ENCODE measurements at regions not wholly inside any gene's neighbourhood (a gene's known extent, or its start where the extent isn't known, plus 50 kb on each side); places are given as distances from the start of the nearest gene placed in this dataset.

GRCh38 chr11:97893612-97894011 is 1127.1 kb upstream of the CNTN5 start:
- Histone ChIP-seq H3K27me3 (replicated peaks; ENCODE audit: insufficient read depth, low read depth, low read length, poor library complexity) (no peaks in the 10 kb centered on the region), H3K9me3 (ENCODE audit: low read depth, low read length, poor library complexity, severe bottlenecking) (peaks cover 6% of the 10 kb centered on the region), H3K36me3 (ENCODE audit: insufficient read depth, low read length, poor library complexity, severe bottlenecking) (no peaks in the 10 kb centered on the region), H3K27ac (ENCODE audit: low read depth, low read length, poor library complexity, severe bottlenecking) (no peak overlapping the region), H3K4me3 (ENCODE audit: low read depth, low read length, poor library complexity, severe bottlenecking) (no peak overlapping the region), H3K4me1 (ENCODE audit: insufficient read depth, low read length, poor library complexity, severe bottlenecking) (no peaks in the 10 kb centered on the region)
- no peak for TF ChIP-seq EZH2 (IDR thresholded peaks at IDR 0.05; ENCODE audit: borderline replicate concordance, low read depth, low read length, poor library complexity, severe bottlenecking)
- TF ChIP-seq, protein P1, sequence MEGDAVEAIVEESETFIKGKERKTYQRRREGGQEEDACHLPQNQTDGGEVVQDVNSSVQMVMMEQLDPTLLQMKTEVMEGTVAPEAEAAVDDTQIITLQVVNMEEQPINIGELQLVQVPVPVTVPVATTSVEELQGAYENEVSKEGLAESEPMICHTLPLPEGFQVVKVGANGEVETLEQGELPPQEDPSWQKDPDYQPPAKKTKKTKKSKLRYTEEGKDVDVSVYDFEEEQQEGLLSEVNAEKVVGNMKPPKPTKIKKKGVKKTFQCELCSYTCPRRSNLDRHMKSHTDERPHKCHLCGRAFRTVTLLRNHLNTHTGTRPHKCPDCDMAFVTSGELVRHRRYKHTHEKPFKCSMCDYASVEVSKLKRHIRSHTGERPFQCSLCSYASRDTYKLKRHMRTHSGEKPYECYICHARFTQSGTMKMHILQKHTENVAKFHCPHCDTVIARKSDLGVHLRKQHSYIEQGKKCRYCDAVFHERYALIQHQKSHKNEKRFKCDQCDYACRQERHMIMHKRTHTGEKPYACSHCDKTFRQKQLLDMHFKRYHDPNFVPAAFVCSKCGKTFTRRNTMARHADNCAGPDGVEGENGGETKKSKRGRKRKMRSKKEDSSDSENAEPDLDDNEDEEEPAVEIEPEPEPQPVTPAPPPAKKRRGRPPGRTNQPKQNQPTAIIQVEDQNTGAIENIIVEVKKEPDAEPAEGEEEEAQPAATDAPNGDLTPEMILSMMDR (conservative IDR thresholded peaks at IDR 0.05; ENCODE audit: low read depth, low read length) = no peak
- CTCF ChIA-PET = no interaction called here
- intact Hi-C loops (cut with micrococcal nuclease; ENCODE audit: unreplicated experiment) = no loop called here
- DNase-seq (ENCODE audit: low spot score) = no peak
- BruUV-seq (replicated peaks) = no TSS peak
- POLR2A ChIA-PET (ENCODE audit: low non-redundant PET) = no interaction called here

GRCh38 chr11:97894978-97895377 is 1125.8 kb upstream of the CNTN5 start:
- H3K9me3 ChIP-seq (ENCODE audit: low read depth, low read length, poor library complexity, severe bottlenecking) = peaks cover 6% of the 10 kb centered on the region

DNA sequence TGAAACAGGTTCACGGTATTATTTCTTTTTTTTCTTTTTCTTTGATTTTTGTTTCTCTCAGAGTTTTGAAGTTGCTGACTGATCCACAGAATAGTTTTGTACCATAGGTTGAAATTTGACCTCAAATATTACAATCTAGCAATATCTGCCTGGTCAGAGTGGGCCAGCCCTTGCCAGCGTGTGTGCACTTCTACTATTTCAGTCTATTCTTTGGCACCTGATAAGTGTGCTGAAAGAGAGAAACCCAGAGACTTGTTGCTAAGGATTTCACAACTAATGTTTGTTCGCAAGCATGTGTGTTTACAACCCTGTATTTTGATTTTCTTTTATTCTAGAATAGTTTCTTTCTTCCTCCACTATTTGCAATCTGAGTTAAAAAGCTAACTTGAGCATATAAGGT is 1125.2 kb upstream of the CNTN5 start:
- BruUV-seq (replicated peaks) = no TSS peak
- DNase-seq (ENCODE audit: low spot score) = no peak
- Histone ChIP-seq H3K36me3 (ENCODE audit: insufficient read depth, low read length, poor library complexity, severe bottlenecking) (no peaks in the 10 kb centered on the region), H3K4me3 (ENCODE audit: low read depth, low read length, poor library complexity, severe bottlenecking) (no peak overlapping the region), H3K4me1 (ENCODE audit: insufficient read depth, low read length, poor library complexity, severe bottlenecking) (no peaks in the 10 kb centered on the region), H3K27ac (ENCODE audit: low read depth, low read length, poor library complexity, severe bottlenecking) (no peak overlapping the region), H3K9me3 (ENCODE audit: low read depth, low read length, poor library complexity, severe bottlenecking) (peaks cover 6% of the 10 kb centered on the region), H3K27me3 (replicated peaks; ENCODE audit: insufficient read depth, low read depth, low read length, poor library complexity) (no peaks in the 10 kb centered on the region)
- CTCF ChIA-PET = no interaction called here
- intact Hi-C loops (cut with micrococcal nuclease; ENCODE audit: unreplicated experiment) = no loop called here
- POLR2A ChIA-PET (ENCODE audit: low non-redundant PET) = no interaction called here
- TF ChIP-seq EZH2 (IDR thresholded peaks at IDR 0.05; ENCODE audit: borderline replicate concordance, low read depth, low read length, poor library complexity, severe bottlenecking) = no peak
- TF ChIP-seq, protein P1 (conservative IDR thresholded peaks at IDR 0.05; ENCODE audit: low read depth, low read length) = no peak

More at GRCh38 chr11:97894978-97895377, 1125.8 kb upstream of the CNTN5 start:
- Histone ChIP-seq H3K4me3 (ENCODE audit: low read depth, low read length, poor library complexity, severe bottlenecking) (no peak overlapping the region), H3K27ac (ENCODE audit: low read depth, low read length, poor library complexity, severe bottlenecking) (no peak overlapping the region), H3K36me3 (ENCODE audit: insufficient read depth, low read length, poor library complexity, severe bottlenecking) (no peaks in the 10 kb centered on the region), H3K27me3 (replicated peaks; ENCODE audit: insufficient read depth, low read depth, low read length, poor library complexity) (no peaks in the 10 kb centered on the region), H3K4me1 (ENCODE audit: insufficient read depth, low read length, poor library complexity, severe bottlenecking) (no peaks in the 10 kb centered on the region)
- no TSS peak for BruUV-seq (replicated peaks)
- ChIA-PET CTCF (no interaction called here), POLR2A (ENCODE audit: low non-redundant PET) (no interaction called here)
- DNase-seq (ENCODE audit: low spot score) = no peak
- intact Hi-C loops (cut with micrococcal nuclease; ENCODE audit: unreplicated experiment) = no loop called here
- TF ChIP-seq, protein P1 (conservative IDR thresholded peaks at IDR 0.05; ENCODE audit: low read depth, low read length) = no peak
- no peak for TF ChIP-seq EZH2 (IDR thresholded peaks at IDR 0.05; ENCODE audit: borderline replicate concordance, low read depth, low read length, poor library complexity, severe bottlenecking)

Measured in A673 (cell line).